ENCODE measurements at regions not wholly inside any gene's neighbourhood (a gene's known extent, or its start where the extent isn't known, plus 50 kb on each side); places are given as distances from the start of the nearest gene placed in this dataset.

GRCh38 chr3:31425401-31425800, 107.3 kb upstream of the STT3B start:
- DNase-seq (ENCODE audit: low read depth) = no peak

GRCh38 chr3:31427623-31428022, 105.1 kb upstream of the STT3B start:
- DNase-seq (ENCODE audit: low read depth) = no peak

GRCh38 chr3:31431321-31431720, 101.4 kb upstream of the STT3B start:
- no peak for DNase-seq (ENCODE audit: low read depth)

DNA sequence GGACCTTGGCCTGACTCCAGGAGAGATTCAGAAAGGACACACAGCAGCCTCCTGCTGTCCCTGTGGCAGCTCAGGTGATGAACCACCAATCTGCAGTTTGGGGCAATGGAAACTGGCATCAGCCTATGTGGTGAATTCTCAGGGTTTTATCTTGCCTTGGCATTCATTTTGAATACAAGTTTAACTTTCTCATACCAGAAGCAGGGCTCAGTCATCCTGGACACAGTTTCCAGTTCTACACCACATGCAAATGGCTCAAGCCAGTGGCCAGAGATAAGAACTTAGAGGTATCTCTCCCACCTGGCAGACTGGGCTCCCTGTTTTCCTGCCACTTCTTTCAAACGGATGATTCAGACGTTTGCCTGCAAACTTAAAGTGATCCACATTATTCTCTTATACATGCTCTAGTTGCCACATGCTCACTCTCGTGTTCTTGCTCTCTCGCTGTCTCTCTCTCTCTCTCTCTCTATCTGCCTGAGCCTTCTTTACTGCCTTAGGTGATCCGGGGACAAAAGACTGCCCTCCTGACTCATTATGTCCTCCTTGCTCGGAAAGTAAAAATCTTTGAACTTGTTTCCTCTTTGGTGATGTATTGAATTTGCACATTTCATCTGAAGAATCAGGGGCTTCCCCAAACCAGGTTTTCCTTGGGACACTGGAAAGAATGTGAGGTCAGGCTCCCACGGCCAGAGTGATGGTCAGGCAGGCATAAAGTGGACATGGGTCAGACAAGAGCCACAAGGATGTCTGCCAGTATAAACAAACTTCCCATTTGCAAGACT, 99.6 kb upstream of the STT3B start:
- DNase-seq (ENCODE audit: low read depth) = peak; percentile 7

GRCh38 chr3:31433679-31433992, 99.1 kb upstream of the STT3B start:
- DNase-seq (ENCODE audit: low read depth) = no peak

GRCh38 chr3:31434819-31435218, 97.9 kb upstream of the STT3B start:
- DNase-seq (ENCODE audit: low read depth) = no peak

- no peak for DNase-seq (ENCODE audit: low read depth)
These were observed 95.9 kb upstream of the STT3B start for GRCh38 chr3:31436830-31437229.

- no peak for DNase-seq (ENCODE audit: low read depth)
These were observed 94.0 kb upstream of the STT3B start for GRCh38 chr3:31438742-31439141.

- DNase-seq (ENCODE audit: low read depth) = peak; percentile 38
These were observed 92.6 kb upstream of the STT3B start for GRCh38 chr3:31439890-31440750.

- DNase-seq (ENCODE audit: low read depth) = no peak
These were observed 91.8 kb upstream of the STT3B start for GRCh38 chr3:31440878-31441277.

GRCh38 chr3:31442755-31443154, 90.0 kb upstream of the STT3B start:
- no peak for DNase-seq (ENCODE audit: low read depth)

GRCh38 chr3:31444220-31445142, 88.2 kb upstream of the STT3B start:
- DNase-seq (ENCODE audit: low read depth) = no peak

- DNase-seq (ENCODE audit: low read depth) = no peak
These were observed 87.0 kb upstream of the STT3B start for GRCh38 chr3:31445701-31446100.

DNA sequence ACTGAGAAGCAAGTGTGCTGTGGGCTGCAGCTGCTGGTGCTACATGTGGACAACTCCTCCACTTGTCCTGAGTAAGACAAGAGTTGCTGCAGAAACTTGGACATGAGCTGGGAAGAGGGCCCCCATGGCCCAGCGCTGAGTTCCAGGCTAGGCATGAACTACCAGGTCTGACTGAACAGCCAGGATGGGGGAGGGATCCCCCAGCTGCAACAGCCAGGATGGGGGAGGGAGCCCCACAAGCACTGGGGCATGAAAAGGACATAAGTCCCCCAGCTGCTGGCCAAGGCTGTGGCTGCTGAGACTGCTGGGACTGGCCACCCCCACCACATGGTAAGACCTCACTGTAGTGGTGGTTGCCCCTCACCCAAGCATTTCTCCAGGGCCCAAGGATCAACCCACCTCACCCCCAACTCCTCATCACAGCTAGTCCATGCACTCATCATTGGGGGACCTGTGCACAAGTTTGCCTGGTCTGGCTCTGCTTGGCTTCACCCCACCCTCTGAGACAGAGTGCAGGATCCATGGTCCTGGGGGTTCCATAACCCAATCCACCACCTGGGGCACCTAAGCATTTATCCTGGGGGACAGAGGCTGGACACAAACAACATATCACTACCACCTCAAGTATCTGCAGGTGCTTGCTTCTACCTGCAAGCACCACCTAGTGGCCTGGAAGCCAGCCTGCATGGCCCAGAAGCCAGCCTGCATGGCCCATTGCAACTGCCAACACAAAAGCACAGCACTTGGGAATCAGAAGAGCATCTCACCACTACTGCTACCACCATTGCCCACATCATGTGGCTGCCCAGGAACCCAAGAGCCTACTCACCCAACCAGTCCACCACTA, 84.5 kb upstream of the STT3B start:
- peak; percentile 46 for DNase-seq (ENCODE audit: low read depth)

- no peak for DNase-seq (ENCODE audit: low read depth)
These were observed 83.9 kb upstream of the STT3B start for GRCh38 chr3:31448882-31449243.

GRCh38 chr3:31449318-31449717, 83.4 kb upstream of the STT3B start:
- no peak for DNase-seq (ENCODE audit: low read depth)

- no peak for DNase-seq (ENCODE audit: low read depth)
These were observed 82.4 kb upstream of the STT3B start for GRCh38 chr3:31450345-31450744.

DNA sequence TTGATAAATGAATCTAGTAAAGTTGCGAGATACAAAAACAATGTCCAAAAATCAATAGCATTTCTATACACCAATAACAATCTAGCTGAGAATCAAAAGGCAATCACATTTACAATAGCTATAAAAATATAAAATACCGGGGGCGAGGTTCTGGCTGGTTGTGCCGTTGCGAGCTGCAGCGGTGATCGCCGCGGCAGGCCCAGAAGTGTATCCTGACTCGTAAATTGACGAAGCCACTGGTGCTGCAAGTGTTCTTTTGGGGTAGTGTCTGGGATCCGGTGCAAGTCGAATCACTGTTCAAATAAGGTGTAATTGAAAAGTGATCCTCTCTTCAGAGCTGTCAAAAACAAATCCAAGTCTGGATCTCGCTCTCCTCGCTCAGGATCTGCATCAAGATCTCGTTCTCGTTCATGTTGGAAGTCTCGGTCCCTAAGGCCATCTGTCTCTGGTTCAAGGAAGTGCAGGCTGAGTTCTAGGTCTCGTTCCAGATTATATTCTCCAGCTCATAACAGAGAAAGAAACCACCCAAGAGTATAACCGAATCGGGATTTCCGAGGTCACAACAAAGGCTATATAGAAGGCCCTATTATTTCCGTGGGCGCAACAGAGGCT, 80.1 kb upstream of the STT3B start:
- DNase-seq (ENCODE audit: low read depth) = no peak

DNA sequence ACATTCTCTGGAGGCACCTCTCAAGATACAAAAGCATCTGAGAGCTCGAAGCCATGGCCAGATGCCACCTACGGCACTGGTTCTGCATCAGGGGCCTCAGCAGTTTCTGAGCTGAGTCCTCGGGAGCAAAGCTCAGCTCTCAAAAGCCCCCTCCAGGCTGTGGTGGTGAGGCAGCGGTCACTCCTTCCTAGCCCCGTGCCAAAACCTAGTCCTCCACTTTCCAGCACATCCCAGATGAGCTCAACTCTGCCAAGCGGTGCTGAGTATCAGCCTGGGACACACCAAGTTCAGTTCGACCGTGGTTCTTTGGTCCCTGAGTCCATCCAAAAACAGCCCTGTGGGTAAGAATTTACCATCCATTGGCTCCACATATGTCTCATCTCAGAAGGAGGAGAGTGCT, 79.3 kb upstream of the STT3B start:
- DNase-seq (ENCODE audit: low read depth) = no peak

DNA sequence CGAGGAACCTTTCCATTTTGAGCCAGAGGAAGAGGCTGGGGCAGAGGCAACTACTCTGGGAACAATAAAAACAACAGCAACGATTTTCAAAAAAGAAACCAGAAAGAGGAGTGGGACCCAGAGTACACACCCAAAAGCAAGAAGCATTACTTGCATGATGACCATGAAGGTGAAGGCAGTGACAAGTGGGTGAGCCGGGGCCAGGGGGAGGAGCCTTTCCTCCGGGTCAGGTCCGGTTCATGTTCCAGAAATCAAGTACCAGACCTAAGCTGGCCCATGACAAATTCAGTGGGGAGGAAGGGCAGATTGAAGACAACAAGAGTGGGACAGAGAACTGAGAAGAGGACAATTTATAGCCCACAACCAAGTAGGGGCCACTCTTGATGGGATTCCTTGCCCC, 77.2 kb upstream of the STT3B start:
- DNase-seq (ENCODE audit: low read depth) = no peak

- DNase-seq (ENCODE audit: low read depth) = no peak
These were observed 76.4 kb upstream of the STT3B start for GRCh38 chr3:31456373-31456772.

All from amniotic epithelial cell (primary cell).